Keratinocyte (primary cell): ENCODE measurements at regions not wholly inside any gene's neighbourhood (a gene's known extent, or its start where the extent isn't known, plus 50 kb on each side); places are given as distances from the start of the nearest gene placed in this dataset.

Experiments
- EZH2 ChIP-seq: IDR thresholded peaks from one replicate; pipeline ENCODE4 v1.6.1; 2012; ENCODE audit warnings: inconsistent platforms, mild to moderate bottlenecking, low read length, moderate library complexity
- TF ChIP-seq, protein P1 (sequence below), 3 experiments: IDR thresholded peaks in 1 of 3; conservative IDR thresholded peaks in 1 of 3; optimal IDR thresholded peaks in 1 of 3; 2 replicates in 2 of 3; 3 replicates in 1 of 3; pipeline versions ENCODE3 to v1.5.1; 2011; ENCODE audit warnings: low read length in 3 of 3, mild to moderate bottlenecking in 3 of 3, moderate library complexity in 2 of 3, control low read depth in 1 of 3, inconsistent platforms in 1 of 3; ENCODE audit not compliant: insufficient read depth in 2 of 3; ENCODE audit errors: extremely low read depth in 1 of 3

DNA sequence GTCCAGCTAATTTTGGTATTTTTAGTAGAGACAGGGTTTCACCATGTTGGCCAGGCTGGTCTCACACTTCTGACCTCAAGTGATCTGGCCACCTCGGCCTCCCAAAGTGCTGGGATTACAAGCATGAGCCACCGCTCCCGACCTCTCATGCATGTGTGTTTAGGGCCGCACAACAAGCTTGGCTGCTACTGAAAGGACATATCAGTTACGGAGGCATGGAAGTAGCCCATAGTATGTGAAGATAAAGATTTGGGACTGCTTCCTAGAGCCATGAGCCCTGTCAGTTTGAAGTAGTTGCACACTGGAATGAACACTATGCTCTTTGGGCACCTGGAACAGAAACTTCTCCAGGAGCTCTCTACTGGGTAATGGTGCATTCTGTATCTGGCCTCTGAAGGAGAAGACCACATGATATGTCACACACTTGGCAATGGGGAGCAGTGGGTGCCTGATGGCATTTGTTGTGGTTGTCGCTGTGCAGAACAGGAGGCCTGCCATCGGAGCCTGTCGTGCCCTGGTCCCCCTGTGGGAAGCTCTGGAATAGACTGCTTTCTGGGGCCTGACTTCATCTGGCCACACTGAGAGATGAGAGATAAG, 144.7 kb upstream of the KIF26B start:
- TF ChIP-seq EZH2: no peak
- TF ChIP-seq, protein P1, sequence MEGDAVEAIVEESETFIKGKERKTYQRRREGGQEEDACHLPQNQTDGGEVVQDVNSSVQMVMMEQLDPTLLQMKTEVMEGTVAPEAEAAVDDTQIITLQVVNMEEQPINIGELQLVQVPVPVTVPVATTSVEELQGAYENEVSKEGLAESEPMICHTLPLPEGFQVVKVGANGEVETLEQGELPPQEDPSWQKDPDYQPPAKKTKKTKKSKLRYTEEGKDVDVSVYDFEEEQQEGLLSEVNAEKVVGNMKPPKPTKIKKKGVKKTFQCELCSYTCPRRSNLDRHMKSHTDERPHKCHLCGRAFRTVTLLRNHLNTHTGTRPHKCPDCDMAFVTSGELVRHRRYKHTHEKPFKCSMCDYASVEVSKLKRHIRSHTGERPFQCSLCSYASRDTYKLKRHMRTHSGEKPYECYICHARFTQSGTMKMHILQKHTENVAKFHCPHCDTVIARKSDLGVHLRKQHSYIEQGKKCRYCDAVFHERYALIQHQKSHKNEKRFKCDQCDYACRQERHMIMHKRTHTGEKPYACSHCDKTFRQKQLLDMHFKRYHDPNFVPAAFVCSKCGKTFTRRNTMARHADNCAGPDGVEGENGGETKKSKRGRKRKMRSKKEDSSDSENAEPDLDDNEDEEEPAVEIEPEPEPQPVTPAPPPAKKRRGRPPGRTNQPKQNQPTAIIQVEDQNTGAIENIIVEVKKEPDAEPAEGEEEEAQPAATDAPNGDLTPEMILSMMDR (optimal IDR thresholded peaks at IDR 0.05 in 1 of 3, IDR thresholded peaks at IDR 0.05 in 1 of 3, conservative IDR thresholded peaks at IDR 0.05 in 1 of 3; ENCODE audit: extremely low read depth in 1 of 3, insufficient read depth in 2 of 3, low read length in 3 of 3): no peak
